ENCODE measurements at regions not wholly inside any gene's neighbourhood (a gene's known extent, or its start where the extent isn't known, plus 50 kb on each side); places are given as distances from the start of the nearest gene placed in this dataset.

DNA sequence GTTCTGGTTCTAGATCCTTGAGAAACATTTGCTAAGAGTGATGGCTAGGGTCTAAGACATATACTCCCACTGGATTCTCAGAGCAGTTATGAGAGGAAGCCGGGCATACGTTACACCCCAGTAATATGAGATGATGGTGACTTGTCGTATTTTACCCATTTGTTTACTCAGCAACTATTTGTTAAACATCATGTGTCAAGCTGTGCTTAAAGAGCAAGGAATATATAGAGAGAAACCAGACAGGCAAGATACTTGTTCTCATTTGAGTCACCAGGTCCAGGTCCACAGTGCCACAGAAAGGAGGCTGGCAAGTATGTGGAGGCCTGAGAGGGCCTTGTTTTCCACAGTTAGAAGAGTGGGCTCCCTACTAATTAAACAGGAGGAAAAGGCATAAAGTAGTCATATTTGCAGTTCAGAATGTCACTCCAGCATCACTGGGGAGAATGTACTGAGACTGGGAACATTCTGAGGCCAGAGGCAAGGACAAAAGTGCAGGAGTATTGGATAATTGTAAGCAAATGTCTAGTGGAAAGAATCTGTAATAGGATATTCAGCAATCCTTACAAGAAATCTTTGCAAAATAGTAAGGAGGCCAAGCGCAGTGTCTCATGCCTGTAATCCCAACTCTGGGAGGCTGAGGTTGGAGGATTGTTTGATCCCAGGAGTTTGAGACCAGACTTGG, 142.2 kb downstream of the IRS2 start:
- peaks cover 5% of the 10 kb centered on the region for H3K36me3 Mint-ChIP-seq (ENCODE audit: low read depth)
- H3K9me3 Mint-ChIP-seq (ENCODE audit: low read depth), result peaks cover 23% of the 10 kb centered on the region
- DNase-seq (ENCODE audit: low spot score), result no peak
- H3K27me3 Mint-ChIP-seq (ENCODE audit: low read depth), result no peaks in the 10 kb centered on the region
- H3K27ac Mint-ChIP-seq (ENCODE audit: unreplicated experiment), result no peak overlapping the region
- no peak overlapping the region for H3K4me3 Mint-ChIP-seq (ENCODE audit: unreplicated experiment)
- TF ChIP-seq, protein P1, sequence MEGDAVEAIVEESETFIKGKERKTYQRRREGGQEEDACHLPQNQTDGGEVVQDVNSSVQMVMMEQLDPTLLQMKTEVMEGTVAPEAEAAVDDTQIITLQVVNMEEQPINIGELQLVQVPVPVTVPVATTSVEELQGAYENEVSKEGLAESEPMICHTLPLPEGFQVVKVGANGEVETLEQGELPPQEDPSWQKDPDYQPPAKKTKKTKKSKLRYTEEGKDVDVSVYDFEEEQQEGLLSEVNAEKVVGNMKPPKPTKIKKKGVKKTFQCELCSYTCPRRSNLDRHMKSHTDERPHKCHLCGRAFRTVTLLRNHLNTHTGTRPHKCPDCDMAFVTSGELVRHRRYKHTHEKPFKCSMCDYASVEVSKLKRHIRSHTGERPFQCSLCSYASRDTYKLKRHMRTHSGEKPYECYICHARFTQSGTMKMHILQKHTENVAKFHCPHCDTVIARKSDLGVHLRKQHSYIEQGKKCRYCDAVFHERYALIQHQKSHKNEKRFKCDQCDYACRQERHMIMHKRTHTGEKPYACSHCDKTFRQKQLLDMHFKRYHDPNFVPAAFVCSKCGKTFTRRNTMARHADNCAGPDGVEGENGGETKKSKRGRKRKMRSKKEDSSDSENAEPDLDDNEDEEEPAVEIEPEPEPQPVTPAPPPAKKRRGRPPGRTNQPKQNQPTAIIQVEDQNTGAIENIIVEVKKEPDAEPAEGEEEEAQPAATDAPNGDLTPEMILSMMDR (IDR thresholded peaks at IDR 0.05), result no peak
- H3K4me1 Mint-ChIP-seq (ENCODE audit: low read depth), result peaks cover 29% of the 10 kb centered on the region

GRCh38 chr13:109642358-109642757, 144.0 kb downstream of the IRS2 start:
- Mint-ChIP-seq H3K4me1 (ENCODE audit: low read depth) (peaks cover 24% of the 10 kb centered on the region), H3K9me3 (ENCODE audit: low read depth) (peaks cover 23% of the 10 kb centered on the region), H3K27me3 (ENCODE audit: low read depth) (no peaks in the 10 kb centered on the region), H3K36me3 (ENCODE audit: low read depth) (peaks cover 5% of the 10 kb centered on the region), H3K27ac (ENCODE audit: unreplicated experiment) (no peak overlapping the region), H3K4me3 (ENCODE audit: unreplicated experiment) (no peak overlapping the region)
- TF ChIP-seq, protein P1 (IDR thresholded peaks at IDR 0.05), result no peak
- DNase-seq (ENCODE audit: low spot score), result no peak

DNA sequence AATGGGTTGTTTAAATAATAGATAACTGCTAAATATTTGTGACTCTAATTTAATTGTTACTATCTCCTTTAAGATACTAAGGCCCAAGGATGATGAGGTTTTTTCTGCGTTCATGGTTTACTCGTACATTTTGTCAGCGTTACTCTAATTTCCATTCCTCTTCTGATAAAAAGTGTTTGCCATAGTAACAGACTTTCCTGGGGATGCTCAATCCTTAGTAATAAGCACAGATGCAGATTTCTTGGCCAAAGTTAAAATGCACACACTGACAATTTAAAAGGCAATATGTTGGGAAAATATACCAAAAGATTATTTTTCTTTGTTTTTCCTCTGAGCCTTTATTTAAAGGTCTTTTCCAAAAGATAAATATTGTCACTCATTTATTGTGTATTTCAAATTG, 149.6 kb downstream of the IRS2 start:
- H3K27ac Mint-ChIP-seq (ENCODE audit: unreplicated experiment), result no peak overlapping the region
- peaks cover 6% of the 10 kb centered on the region for H3K4me1 Mint-ChIP-seq (ENCODE audit: low read depth)
- TF ChIP-seq, protein P1 (IDR thresholded peaks at IDR 0.05), result no peak
- no peaks in the 10 kb centered on the region for H3K27me3 Mint-ChIP-seq (ENCODE audit: low read depth)
- H3K4me3 Mint-ChIP-seq (ENCODE audit: unreplicated experiment), result no peak overlapping the region
- peaks cover 5% of the 10 kb centered on the region for H3K36me3 Mint-ChIP-seq (ENCODE audit: low read depth)
- no peak for DNase-seq (ENCODE audit: low spot score)
- peaks cover 28% of the 10 kb centered on the region for H3K9me3 Mint-ChIP-seq (ENCODE audit: low read depth)

DNA sequence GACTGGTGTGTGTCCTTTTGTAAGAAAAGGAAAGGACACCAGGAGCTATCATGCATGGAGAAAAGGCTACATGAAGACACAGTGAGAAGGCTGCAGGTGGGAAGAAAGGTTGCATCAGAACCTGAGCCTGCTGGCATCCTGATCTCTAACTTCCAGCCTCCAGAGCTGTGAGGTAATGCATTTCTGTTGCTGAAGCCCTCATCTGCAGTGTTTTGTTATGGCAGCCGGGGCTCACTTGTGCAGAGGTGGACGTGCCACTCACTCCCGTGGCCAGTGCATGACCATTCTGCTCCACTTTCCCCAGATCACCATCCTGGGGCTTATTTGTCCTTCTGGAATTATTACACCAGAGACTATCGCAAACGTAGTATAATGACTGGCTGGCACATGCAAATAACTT, 155.3 kb downstream of the IRS2 start:
- TF ChIP-seq, protein P1 (IDR thresholded peaks at IDR 0.05), result no peak
- no peak for DNase-seq (ENCODE audit: low spot score)
- H3K27ac Mint-ChIP-seq (ENCODE audit: unreplicated experiment), result no peak overlapping the region
- H3K27me3 Mint-ChIP-seq (ENCODE audit: low read depth), result no peaks in the 10 kb centered on the region
- H3K4me1 Mint-ChIP-seq (ENCODE audit: low read depth), result peaks cover 49% of the 10 kb centered on the region
- H3K4me3 Mint-ChIP-seq (ENCODE audit: unreplicated experiment), result no peak overlapping the region
- no peaks in the 10 kb centered on the region for H3K36me3 Mint-ChIP-seq (ENCODE audit: low read depth)
- H3K9me3 Mint-ChIP-seq (ENCODE audit: low read depth), result peaks cover 8% of the 10 kb centered on the region

DNA sequence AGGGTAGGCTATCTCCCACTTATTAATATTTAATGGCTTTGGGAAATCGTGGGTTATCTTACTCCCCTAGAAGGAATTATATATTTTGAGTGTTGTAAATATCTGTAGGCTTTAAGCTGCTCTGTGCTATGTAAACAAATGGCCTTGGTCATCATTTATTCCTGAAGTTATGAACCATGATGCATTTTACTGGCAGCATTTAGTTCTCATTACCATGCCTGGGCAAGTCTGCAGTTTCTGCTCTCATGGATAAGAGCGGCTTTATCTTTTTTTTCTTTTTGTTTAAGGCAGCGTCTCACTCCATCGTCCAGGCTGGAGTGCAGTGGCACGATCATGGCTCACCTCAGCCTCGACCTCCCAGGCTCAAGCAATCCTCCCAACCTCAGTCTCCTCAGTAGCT, 156.1 kb downstream of the IRS2 start:
- Mint-ChIP-seq H3K9me3 (ENCODE audit: low read depth) (peaks cover 6% of the 10 kb centered on the region), H3K27me3 (ENCODE audit: low read depth) (no peaks in the 10 kb centered on the region), H3K27ac (ENCODE audit: unreplicated experiment) (no peak overlapping the region), H3K36me3 (ENCODE audit: low read depth) (no peaks in the 10 kb centered on the region), H3K4me3 (ENCODE audit: unreplicated experiment) (no peak overlapping the region), H3K4me1 (ENCODE audit: low read depth) (peaks cover 49% of the 10 kb centered on the region)
- TF ChIP-seq, protein P1 (IDR thresholded peaks at IDR 0.05), result no peak
- DNase-seq (ENCODE audit: low spot score), result no peak
